Stomach (tissue), 8 donors: ENCODE measurements at regions not wholly inside any gene's neighbourhood (a gene's known extent, or its start where the extent isn't known, plus 50 kb on each side); places are given as distances from the start of the nearest gene placed in this dataset.

Source experiments
- DNase-seq, 2 donors: peaks; one replicate each; pipeline versions ENCODE4 v3.0.0 to v3.0.0-alpha.2; 2013 to 2019
- H3K27ac ChIP-seq, 5 donors: fragments of 200-600 bp in 4 of 5; sonication (generic) in 4 of 5; one replicate each; pipeline ENCODE4 v1.5.1; 2013 to 2019; ENCODE audit warnings: mild to moderate bottlenecking in 1 of 5, moderate library complexity in 1 of 5
- H3K27me3 ChIP-seq, 3 donors: fragments of 200-600 bp; sonication (generic); one replicate each; pipeline ENCODE4 v1.5.1; 2017 to 2019; ENCODE audit warnings: mixed run types in 1 of 3
- H3K36me3 ChIP-seq, 4 donors: fragments of 200-600 bp; sonication (generic); 1 replicate in 3 of 4; 2 replicates in 1 of 4; pipeline ENCODE4 v1.5.1; 2016 to 2019
- H3K4me1 ChIP-seq, 4 donors: fragments of 200-600 bp; sonication (generic); one replicate each; pipeline ENCODE4 v1.5.1; 2016 to 2019
- H3K4me3 ChIP-seq, 4 donors: fragments of 200-600 bp; sonication (generic) in 3 of 4; one replicate each; pipeline ENCODE4 v1.5.1; 2016 to 2019; ENCODE audit warnings: mild to moderate bottlenecking in 1 of 4
- H3K9me3 ChIP-seq, 4 donors: fragments of 200-600 bp; sonication (generic); one replicate each; pipeline ENCODE4 v1.5.1; 2016 to 2019
- CTCF ChIP-seq, 7 experiments: fragments of 450-650 bp in 4 of 7; fragments of 200-600 bp in 3 of 7; sonication (generic) in 3 of 7; IDR thresholded peaks; one replicate each; pipeline ENCODE4 v1.5.1; 2016 to 2019; ENCODE audit warnings: antibody characterized with exemption in 7 of 7, control low read depth in 2 of 7, mild to moderate bottlenecking in 1 of 7
- EP300 ChIP-seq: sonication (generic); formaldehyde crosslinking; IDR thresholded peaks from one replicate; pipeline ENCODE4 v1.6.1; 2017; ENCODE audit warnings: antibody characterized with exemption
- POLR2A ChIP-seq, 4 donors: fragments of 450-650 bp; IDR thresholded peaks; one replicate each; pipeline ENCODE4 v1.6.1; 2016; ENCODE audit warnings: antibody characterized with exemption in 4 of 4, control low read depth in 2 of 4, mild to moderate bottlenecking in 1 of 4, moderate library complexity in 1 of 4
- POLR2AphosphoS5 ChIP-seq, 3 donors: sonication (generic); formaldehyde crosslinking; IDR thresholded peaks; one replicate each; pipeline ENCODE4 v1.6.1; 2016; ENCODE audit warnings: antibody characterized with exemption in 3 of 3
- WGBS, 5 donors: extraction: QIAGEN DNeasy Blood & Tissue Kit in 3 of 5; methylation state at CpG; one replicate each; pipeline versions ENCODE4 v1.1.5 to v1.1.7; 2013 to 2018; 5-methylcytosine and 5-hydroxymethylcytosine counted together
- intact Hi-C: fragments of 100-400 bp; cut with DNase I; formaldehyde crosslinking; loops from one replicate; pipeline ENCODE4 v1.15.1; 2023; ENCODE audit warnings: low total_unique reads
- donor health status: healthy with polysubstance abuse.
- donor health status: Bipolar disorder and iron deficiency.
- donor health status: healthy.

GRCh38 chr2:79388024-79388423 lies 124.8 kb upstream of the CTNNA2 start:
- Histone ChIP-seq H3K36me3 (no peaks in the 10 kb centered on the region), H3K4me3 (no peak overlapping the region), H3K4me1 (no peaks in the 10 kb centered on the region), H3K27ac (no peak overlapping the region), H3K9me3 (no peaks in the 10 kb centered on the region), H3K27me3 (no peaks in the 10 kb centered on the region)
- TF ChIP-seq POLR2A (IDR thresholded peaks at IDR 0.05) (no peak), EP300 (no peak), CTCF (IDR thresholded peaks at IDR 0.05) (no peak), POLR2AphosphoS5 (IDR thresholded peaks at IDR 0.05) (no peak)
- intact Hi-C loops: no loop called here
- 37 to 75% (median 65%) methylated on average over 4 of the region's 4 CpGs for WGBS, 5 donors
- DNase-seq: no peak

GRCh38 chr2:79387431-79387830 lies 125.4 kb upstream of the CTNNA2 start:
- 79 to 84% (median 82%) methylated on average over 4 of the region's 4 CpGs for WGBS, 5 donors

GRCh38 chr2:79383681-79384080 lies 129.2 kb upstream of the CTNNA2 start:
- H3K4me3 ChIP-seq: no peak overlapping the region
- no peak for DNase-seq
- H3K27me3 ChIP-seq: no peaks in the 10 kb centered on the region
- intact Hi-C loops: no loop called here
- H3K27ac ChIP-seq: no peak overlapping the region
- TF ChIP-seq POLR2AphosphoS5 (IDR thresholded peaks at IDR 0.05): no peak
- no peak for TF ChIP-seq EP300
- no peak for TF ChIP-seq POLR2A (IDR thresholded peaks at IDR 0.05)
- TF ChIP-seq CTCF (IDR thresholded peaks at IDR 0.05): no peak
- WGBS, 5 donors: 36 to 62% (median 42%) methylated on average over 1 of the region's 1 CpG
- no peaks in the 10 kb centered on the region for H3K9me3 ChIP-seq
- H3K4me1 ChIP-seq: no peaks in the 10 kb centered on the region
- no peaks in the 10 kb centered on the region for H3K36me3 ChIP-seq

More at GRCh38 chr2:79387431-79387830, 125.4 kb upstream of the CTNNA2 start:
- Histone ChIP-seq H3K4me3 (no peak overlapping the region), H3K4me1 (no peaks in the 10 kb centered on the region), H3K36me3 (no peaks in the 10 kb centered on the region), H3K9me3 (no peaks in the 10 kb centered on the region), H3K27ac (no peak overlapping the region), H3K27me3 (no peaks in the 10 kb centered on the region)
- no peak for DNase-seq
- intact Hi-C loops: no loop called here
- no peak for TF ChIP-seq EP300
- TF ChIP-seq POLR2AphosphoS5 (IDR thresholded peaks at IDR 0.05): no peak
- TF ChIP-seq POLR2A (IDR thresholded peaks at IDR 0.05): no peak
- no peak for TF ChIP-seq CTCF (IDR thresholded peaks at IDR 0.05)

GRCh38 chr2:79375817-79376216 lies 137.0 kb upstream of the CTNNA2 start:
- DNase-seq: no peak
- H3K27me3 ChIP-seq: no peaks in the 10 kb centered on the region
- H3K4me3 ChIP-seq: no peak overlapping the region
- 68 to 84% (median 75%) methylated on average over 4 of the region's 4 CpGs for WGBS, 5 donors
- H3K4me1 ChIP-seq: no peaks in the 10 kb centered on the region
- H3K36me3 ChIP-seq: no peaks in the 10 kb centered on the region
- H3K9me3 ChIP-seq: no peaks in the 10 kb centered on the region
- no peak for TF ChIP-seq POLR2A (IDR thresholded peaks at IDR 0.05)
- TF ChIP-seq EP300: no peak
- TF ChIP-seq CTCF (IDR thresholded peaks at IDR 0.05): no peak
- no peak for TF ChIP-seq POLR2AphosphoS5 (IDR thresholded peaks at IDR 0.05)
- intact Hi-C loops: no loop called here
- H3K27ac ChIP-seq: no peak overlapping the region
